GM19438 (cell line): ENCODE measurements at regions not wholly inside any gene's neighbourhood (a gene's known extent, or its start where the extent isn't known, plus 50 kb on each side); places are given as distances from the start of the nearest gene placed in this dataset.

Experiments
- ATAC-seq: cut with Tn5 transposase; IDR thresholded peaks from one replicate; pipeline ENCODE4 v1.9.1; 2021; ENCODE audit warnings: low read depth; ENCODE audit not compliant: unreplicated experiment

- no peak for ATAC-seq
Observed at GRCh38 chr16:62516001-62516400, 479.8 kb upstream of the CDH8 start.

- ATAC-seq, result no peak
Observed at GRCh38 chr16:62503073-62503472, 466.8 kb upstream of the CDH8 start.

- no peak for ATAC-seq
Observed at GRCh38 chr16:62478903-62479458, 442.7 kb upstream of the CDH8 start.

- no peak for ATAC-seq
Observed at GRCh38 chr16:62477796-62478195, 441.6 kb upstream of the CDH8 start.

- ATAC-seq, result no peak
Observed at GRCh38 chr16:62475573-62475972, 439.3 kb upstream of the CDH8 start.

GRCh38 chr16:62462971-62463370, 426.7 kb upstream of the CDH8 start:
- ATAC-seq, result no peak

GRCh38 chr16:62450291-62450690, 414.1 kb upstream of the CDH8 start:
- ATAC-seq, result no peak

- ATAC-seq, result no peak
Observed at GRCh38 chr16:62445909-62446308, 409.7 kb upstream of the CDH8 start.

- no peak for ATAC-seq
Observed at GRCh38 chr16:62424206-62424605, 388.0 kb upstream of the CDH8 start.

- ATAC-seq, result no peak
Observed at GRCh38 chr16:62408760-62409159, 372.5 kb upstream of the CDH8 start.

GRCh38 chr16:62406387-62406786, 370.1 kb upstream of the CDH8 start:
- no peak for ATAC-seq

- no peak for ATAC-seq
Observed at GRCh38 chr16:62404842-62405611, 368.8 kb upstream of the CDH8 start.

- no peak for ATAC-seq
Observed at GRCh38 chr16:62392698-62393097, 356.5 kb upstream of the CDH8 start.

- no peak for ATAC-seq
Observed at GRCh38 chr16:62391940-62392339, 355.7 kb upstream of the CDH8 start.

- ATAC-seq, result no peak
Observed at GRCh38 chr16:62391134-62391533, 354.9 kb upstream of the CDH8 start.

- ATAC-seq, result no peak
Observed at GRCh38 chr16:62390214-62390613, 354.0 kb upstream of the CDH8 start.

GRCh38 chr16:62386411-62386810, 350.2 kb upstream of the CDH8 start:
- ATAC-seq, result no peak

GRCh38 chr16:62383941-62384340, 347.7 kb upstream of the CDH8 start:
- no peak for ATAC-seq

GRCh38 chr16:62370445-62370844, 334.2 kb upstream of the CDH8 start:
- no peak for ATAC-seq

GRCh38 chr16:62363501-62363900, 327.3 kb upstream of the CDH8 start:
- no peak for ATAC-seq

GRCh38 chr16:62353355-62353754, 317.1 kb upstream of the CDH8 start:
- no peak for ATAC-seq

GRCh38 chr16:62342216-62342615, 306.0 kb upstream of the CDH8 start:
- no peak for ATAC-seq
